Activated CD8-positive, alpha-beta memory T cell treated with anti-CD3 and anti-CD28 coated beads for 4 hours (primary cell): ENCODE measurements at regions not wholly inside any gene's neighbourhood (a gene's known extent, or its start where the extent isn't known, plus 50 kb on each side); places are given as distances from the start of the nearest gene placed in this dataset.

Source experiments
- DNase-seq, 2 donors: peaks; one replicate each; pipeline ENCODE4 v3.0.0-alpha.2; 2020; ENCODE audit warnings: low read depth in 2 of 2

GRCh38 chr10:8418631-8419030, 364.1 kb downstream of the GATA3 start:
- DNase-seq, result no peak

- DNase-seq, result no peak
These were observed 365.7 kb downstream of the GATA3 start for GRCh38 chr10:8420182-8420581.

GRCh38 chr10:8424555-8425211, 370.2 kb downstream of the GATA3 start:
- DNase-seq, result no peak

GRCh38 chr10:8428654-8429053, 374.2 kb downstream of the GATA3 start:
- no peak for DNase-seq

- no peak for DNase-seq
These were observed 375.8 kb downstream of the GATA3 start for GRCh38 chr10:8430321-8430720.

- DNase-seq, result no peak
These were observed 377.0 kb downstream of the GATA3 start for GRCh38 chr10:8431511-8431910.

- DNase-seq, result no peak
These were observed 380.9 kb downstream of the GATA3 start for GRCh38 chr10:8435186-8436055.

GRCh38 chr10:8437896-8438295, 383.4 kb downstream of the GATA3 start:
- no peak for DNase-seq

GRCh38 chr10:8438603-8439002, 384.1 kb downstream of the GATA3 start:
- peak in 1 of 2 donors; percentile 8 for DNase-seq

GRCh38 chr10:8439040-8439439, 384.6 kb downstream of the GATA3 start:
- no peak for DNase-seq

GRCh38 chr10:8444630-8445029, 390.1 kb downstream of the GATA3 start:
- DNase-seq, result peak; percentile 17 to 19

- DNase-seq, result no peak
These were observed 390.9 kb downstream of the GATA3 start for GRCh38 chr10:8445353-8445752.

GRCh38 chr10:8449909-8450308, 395.4 kb downstream of the GATA3 start:
- DNase-seq, result no peak

- DNase-seq, result no peak
These were observed 399.1 kb downstream of the GATA3 start for GRCh38 chr10:8453587-8453986.

GRCh38 chr10:8454357-8454756, 399.9 kb downstream of the GATA3 start:
- no peak for DNase-seq

- DNase-seq, result no peak
These were observed 400.7 kb downstream of the GATA3 start for GRCh38 chr10:8455181-8455580.

GRCh38 chr10:8456386-8456785, 401.9 kb downstream of the GATA3 start:
- no peak for DNase-seq

- DNase-seq, result no peak
These were observed 406.1 kb downstream of the GATA3 start for GRCh38 chr10:8460626-8461025.

GRCh38 chr10:8462565-8462964, 408.1 kb downstream of the GATA3 start:
- DNase-seq, result no peak

- DNase-seq, result no peak
These were observed 409.4 kb downstream of the GATA3 start for GRCh38 chr10:8463853-8464252.

- DNase-seq, result no peak
These were observed 414.0 kb downstream of the GATA3 start for GRCh38 chr10:8468477-8468876.

- DNase-seq, result peak in 1 of 2 donors; percentile 3
These were observed 418.7 kb downstream of the GATA3 start for GRCh38 chr10:8473205-8473604.

GRCh38 chr10:8477300-8477699, 422.8 kb downstream of the GATA3 start:
- DNase-seq, result no peak
